GM18517 (cell line): ENCODE measurements at regions not wholly inside any gene's neighbourhood (a gene's known extent, or its start where the extent isn't known, plus 50 kb on each side); places are given as distances from the start of the nearest gene placed in this dataset.

Experiments used
- ATAC-seq: cut with Tn5 transposase; IDR thresholded peaks from one replicate; pipeline ENCODE4 v1.9.1; 2021; ENCODE audit warnings: mild to moderate bottlenecking, moderate library complexity; ENCODE audit not compliant: unreplicated experiment

GRCh38 chr3:22977042-22977441 is 226.1 kb upstream of the UBE2E2 start:
- ATAC-seq = no peak

DNA sequence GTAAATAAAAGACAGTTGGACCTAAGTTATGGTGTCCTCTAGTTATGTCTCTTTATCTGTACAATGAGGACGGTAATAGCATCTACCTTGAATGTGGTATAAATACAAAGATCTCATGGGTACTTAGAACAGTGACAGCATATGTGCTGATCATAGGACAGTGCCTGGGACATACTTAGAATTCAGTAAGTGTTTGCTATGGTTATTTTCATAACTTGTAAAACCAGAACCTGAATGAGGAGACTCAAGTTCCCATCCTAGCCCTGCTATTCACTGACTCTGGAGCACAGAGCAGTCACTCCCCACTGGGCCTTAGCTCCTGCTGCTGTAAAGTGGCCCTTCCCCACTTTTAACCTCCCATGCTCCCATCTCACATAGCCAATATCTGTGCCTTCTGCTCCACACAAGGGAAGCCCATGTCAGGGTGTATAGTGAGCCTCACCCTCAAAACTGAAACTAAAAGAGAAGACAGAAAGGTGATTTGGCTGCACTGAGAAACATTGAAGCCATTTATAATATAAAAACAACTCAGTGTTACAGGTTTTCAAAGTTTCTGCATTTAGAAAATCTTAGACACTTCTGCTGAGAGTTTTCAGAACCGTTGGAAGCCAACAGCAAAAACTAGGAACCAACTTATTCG is 225.4 kb upstream of the UBE2E2 start:
- no peak for ATAC-seq

DNA sequence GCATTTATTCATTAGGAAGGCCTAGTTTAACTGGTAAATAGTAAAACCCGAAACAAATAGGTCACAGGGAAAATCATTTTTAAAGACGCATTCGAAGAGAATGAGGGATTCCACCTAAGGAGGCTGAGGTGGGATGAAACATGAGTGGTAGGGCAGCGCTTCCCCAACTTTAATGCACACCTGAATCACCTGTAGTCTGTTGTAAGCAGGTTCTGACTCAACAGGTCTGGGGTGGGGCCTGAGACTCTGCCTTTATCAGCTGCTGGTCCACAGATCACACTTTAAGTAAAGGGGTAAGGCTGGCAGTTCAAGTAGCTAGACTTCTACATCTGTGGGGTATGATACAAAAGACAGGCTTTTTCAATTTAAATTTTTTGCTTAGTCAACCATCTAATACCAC is 223.5 kb upstream of the UBE2E2 start:
- no peak for ATAC-seq

- ATAC-seq = no peak
Observed at GRCh38 chr3:22980346-22980745, 222.8 kb upstream of the UBE2E2 start.

GRCh38 chr3:22981166-22981565 is 222.0 kb upstream of the UBE2E2 start:
- ATAC-seq = no peak

DNA sequence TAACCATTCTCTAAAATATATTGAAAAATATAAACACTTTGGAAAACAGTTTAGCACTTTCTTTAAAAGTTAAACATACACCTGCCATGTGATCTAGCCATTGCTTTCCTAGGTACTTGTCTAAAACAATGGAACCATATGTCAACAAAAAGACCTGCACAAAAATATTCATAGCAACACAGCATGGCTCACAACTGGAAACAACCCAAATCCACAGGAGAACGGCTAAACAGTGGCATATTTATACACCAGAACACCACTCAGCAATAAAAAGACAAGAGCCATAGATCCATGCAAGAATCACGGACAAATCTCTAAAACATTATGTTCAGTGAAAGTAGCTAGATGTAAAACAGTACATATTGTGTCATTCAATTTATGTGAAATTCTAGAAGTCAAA is 221.3 kb upstream of the UBE2E2 start:
- no peak for ATAC-seq

GRCh38 chr3:22982981-22983587 is 220.0 kb upstream of the UBE2E2 start:
- no peak for ATAC-seq

DNA sequence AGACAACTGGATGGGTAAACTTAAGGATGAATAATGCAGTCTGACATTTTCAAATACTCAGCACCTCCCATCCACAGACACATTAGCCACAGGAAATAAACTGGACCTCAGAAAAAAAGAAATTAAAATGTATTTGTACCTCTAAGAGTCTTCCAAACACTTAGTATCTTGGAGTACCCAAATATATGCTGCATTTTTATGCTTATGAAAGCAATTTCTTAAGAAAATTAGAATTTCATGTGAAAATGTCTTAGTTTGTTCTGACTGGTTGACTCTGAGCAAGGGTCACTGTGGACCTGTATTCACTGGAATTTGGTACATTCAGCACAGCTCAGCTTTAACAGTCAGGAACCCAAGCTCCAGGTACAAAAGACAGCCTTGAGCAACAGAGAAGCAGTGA is 216.2 kb upstream of the UBE2E2 start:
- no peak for ATAC-seq

DNA sequence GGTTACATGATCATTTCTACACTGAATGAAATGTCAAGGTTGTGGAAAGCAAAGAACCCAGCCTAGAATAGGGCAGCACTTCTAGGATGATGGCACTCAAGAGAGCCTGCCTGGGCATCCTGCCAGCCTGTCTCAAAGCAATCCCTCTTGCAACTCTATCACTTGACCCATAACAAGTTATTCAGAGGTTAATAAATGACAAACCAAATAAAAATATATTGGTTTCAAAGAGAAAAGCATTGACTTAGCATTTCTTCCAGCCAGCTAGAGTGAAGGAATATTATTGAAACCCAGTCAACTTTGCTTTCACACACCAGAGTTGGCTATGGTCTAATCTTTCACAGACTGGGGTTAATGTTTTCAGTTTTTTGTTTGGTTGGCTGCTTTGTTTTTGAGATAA is 214.6 kb upstream of the UBE2E2 start:
- no peak for ATAC-seq

DNA sequence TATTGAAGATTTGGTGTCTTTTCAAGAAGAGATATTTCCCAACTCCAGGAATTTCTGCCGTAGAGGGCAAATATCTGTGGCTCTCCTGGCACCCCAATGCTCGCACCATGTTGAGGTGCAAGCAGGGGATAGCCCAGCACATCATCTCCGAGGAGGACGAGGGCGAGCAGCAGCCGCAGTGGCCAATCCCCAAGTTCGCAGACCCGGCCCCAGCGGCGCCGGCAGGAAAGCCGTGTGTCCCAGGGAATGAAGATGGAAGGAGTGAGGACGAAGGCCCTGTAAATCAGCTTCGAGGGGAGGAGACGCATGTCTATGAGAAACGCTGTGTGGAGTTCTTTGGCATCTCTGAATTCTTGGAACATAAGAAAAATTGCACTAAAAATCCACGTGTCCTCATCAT is 213.4 kb upstream of the UBE2E2 start:
- no peak for ATAC-seq

GRCh38 chr3:22990291-22991200 is 212.6 kb upstream of the UBE2E2 start:
- ATAC-seq = no peak

DNA sequence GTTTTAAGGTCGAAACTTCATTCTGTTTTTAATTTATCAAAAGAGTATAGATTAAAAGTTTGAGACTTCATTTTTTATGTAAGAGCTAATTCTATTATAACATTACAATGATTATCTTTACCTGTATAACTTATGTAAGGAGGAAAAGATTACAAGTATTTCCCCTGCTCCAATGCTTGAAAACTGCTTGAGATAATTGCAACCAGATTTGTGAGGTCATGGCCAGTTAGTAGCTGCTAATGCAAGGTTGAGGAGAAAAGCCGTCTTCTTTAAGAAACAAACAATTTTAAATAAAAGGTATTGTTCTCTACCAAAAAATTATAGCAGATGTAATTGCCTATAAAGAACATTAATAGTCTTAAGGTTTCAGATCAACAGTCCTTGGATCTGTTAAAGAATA is 208.3 kb upstream of the UBE2E2 start:
- ATAC-seq = no peak

GRCh38 chr3:22996920-22997571 is 206.1 kb upstream of the UBE2E2 start:
- ATAC-seq = no peak

GRCh38 chr3:23000371-23000770 is 202.8 kb upstream of the UBE2E2 start:
- no peak for ATAC-seq

GRCh38 chr3:23002151-23002550 is 201.0 kb upstream of the UBE2E2 start:
- ATAC-seq = no peak

DNA sequence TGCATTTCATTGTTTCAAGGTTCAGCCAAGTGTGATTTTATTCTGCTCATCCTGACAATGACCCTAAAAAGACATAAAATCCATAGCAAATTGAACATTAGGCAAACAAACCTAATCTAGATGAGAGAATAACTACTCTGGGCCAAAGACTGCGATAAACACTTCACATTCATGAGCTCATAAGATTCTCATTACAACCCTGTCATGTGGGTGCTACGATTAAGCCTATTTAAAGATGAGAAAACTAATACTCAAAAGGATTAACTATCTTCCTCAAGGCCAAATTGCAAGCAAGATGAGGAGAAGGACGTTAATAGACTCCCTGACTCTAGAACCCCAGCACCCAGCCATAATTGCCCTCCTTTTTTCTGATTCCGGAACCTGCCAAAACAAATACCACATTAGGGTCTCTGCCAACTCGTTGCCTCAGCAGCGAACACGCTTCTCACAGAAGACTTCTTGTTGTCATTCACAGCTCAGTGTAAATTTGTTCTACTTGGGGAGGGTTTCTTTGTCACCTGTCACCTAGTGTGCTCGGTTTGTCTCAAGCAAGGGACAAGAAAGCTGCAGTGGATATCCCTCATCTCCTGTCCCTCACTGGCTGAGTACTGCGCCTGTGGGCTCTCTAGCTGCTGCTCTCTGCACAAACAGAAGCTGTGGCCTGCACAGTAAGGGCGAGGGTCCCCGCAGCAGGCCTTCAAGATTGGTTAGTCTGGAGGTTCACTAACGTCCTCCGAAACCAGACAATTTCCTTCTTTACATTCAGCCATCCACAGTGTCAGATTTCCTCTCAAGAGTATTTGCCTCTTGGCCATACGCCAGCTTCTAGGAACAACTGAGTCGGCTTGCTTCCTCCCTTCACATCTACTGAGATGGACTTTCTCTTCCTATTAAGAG is 200.0 kb upstream of the UBE2E2 start:
- no peak for ATAC-seq

GRCh38 chr3:23003733-23004046 is 199.4 kb upstream of the UBE2E2 start:
- ATAC-seq = no peak

GRCh38 chr3:23004971-23005370 is 198.2 kb upstream of the UBE2E2 start:
- ATAC-seq = no peak

DNA sequence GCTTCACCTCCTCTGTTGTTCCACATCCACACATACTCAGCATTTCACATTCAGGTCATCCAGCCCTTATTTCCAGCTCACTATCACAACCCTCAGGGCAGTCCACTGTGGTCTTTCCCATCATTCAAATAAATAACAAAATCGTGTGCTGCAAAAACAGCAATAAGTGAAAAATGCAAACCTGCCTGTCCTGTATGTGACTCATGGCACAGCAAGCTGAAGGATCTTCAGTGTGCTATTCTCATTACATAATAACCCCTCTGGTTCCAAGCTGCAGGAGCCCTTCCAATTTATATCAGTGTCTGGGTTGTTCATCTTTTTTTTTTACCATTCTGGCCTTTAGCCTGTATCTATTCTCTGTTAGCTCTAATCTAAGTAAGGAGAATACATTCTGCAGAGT is 185.3 kb upstream of the UBE2E2 start:
- no peak for ATAC-seq

- no peak for ATAC-seq
Observed at GRCh38 chr3:23019596-23020300, 183.4 kb upstream of the UBE2E2 start.
